SK-N-SH treated with all-trans-retinoic acid at 6 μM for 48 hours (cell line): ENCODE measurements at regions not wholly inside any gene's neighbourhood (a gene's known extent, or its start where the extent isn't known, plus 50 kb on each side); places are given as distances from the start of the nearest gene placed in this dataset.

ENCODE experiments used
- ATAC-seq: fragments of 200-7000 bp; cut with Tn5 transposase; 3 replicates; pipeline ENCODE4 v1.9.1; 2020; ENCODE audit warnings: mild to moderate bottlenecking, moderate library complexity
- ARNTL ChIP-seq: fragments of 450-650 bp; formaldehyde crosslinking; IDR thresholded peaks from 2 replicates; pipeline ENCODE4 v1.5.0; 2020; ENCODE audit warnings: low read depth, mild to moderate bottlenecking, moderate library complexity, borderline replicate concordance
- BACH2 ChIP-seq: fragments of 250-450 bp; sonication (Bioruptor Pico); IDR thresholded peaks from 2 replicates; pipeline ENCODE4 v1.9.0; 2021; ENCODE audit warnings: mild to moderate bottlenecking, borderline replicate concordance
- CSDC2 ChIP-seq: fragments of 250-450 bp; sonication (Bioruptor Pico); IDR thresholded peaks from 2 replicates; pipeline ENCODE4 v1.5.0; 2020; ENCODE audit warnings: mild to moderate bottlenecking, moderate library complexity
- ESRRG ChIP-seq: fragments of 250-450 bp; sonication (Bioruptor Pico); IDR thresholded peaks from 2 replicates; pipeline ENCODE4 v1.6.1; 2021; ENCODE audit warnings: mild to moderate bottlenecking
- GLIS3 ChIP-seq: fragments of 250-450 bp; sonication (Bioruptor Pico); IDR thresholded peaks from 2 replicates; pipeline ENCODE4 v1.5.0; 2020; ENCODE audit warnings: mild to moderate bottlenecking, moderate library complexity
- ISL1 ChIP-seq: fragments of 250-450 bp; sonication (Bioruptor Pico); IDR thresholded peaks from 2 replicates; pipeline ENCODE4 v2.1.2; 2022; ENCODE audit warnings: mild to moderate bottlenecking, moderate library complexity
- OSR1 ChIP-seq: fragments of 250-450 bp; sonication (Bioruptor Pico); IDR thresholded peaks from 2 replicates; pipeline ENCODE4 v1.8.0; 2022; ENCODE audit warnings: moderate library complexity, mild to moderate bottlenecking, inconsistent platforms
- POU6F1 ChIP-seq: fragments of 250-450 bp; sonication (Bioruptor Pico); IDR thresholded peaks from 2 replicates; pipeline ENCODE4 v1.8.0; 2021; ENCODE audit warnings: low read depth, mild to moderate bottlenecking, moderate library complexity, borderline replicate concordance
- PPARA ChIP-seq: fragments of 250-450 bp; sonication (Bioruptor Pico); IDR thresholded peaks from 2 replicates; pipeline ENCODE4 v1.5.0; 2020; ENCODE audit warnings: mild to moderate bottlenecking, borderline replicate concordance
- RARB ChIP-seq: fragments of 250-450 bp; sonication (Bioruptor Pico); IDR thresholded peaks from 2 replicates; pipeline ENCODE4 v1.8.0; 2021; ENCODE audit warnings: mild to moderate bottlenecking, moderate library complexity
- SNAI2 ChIP-seq: fragments of 250-450 bp; sonication (Bioruptor Pico); IDR thresholded peaks from 2 replicates; pipeline ENCODE4 v1.5.0; 2020; ENCODE audit warnings: mild to moderate bottlenecking, moderate library complexity
- TCF4 ChIP-seq: fragments of 250-450 bp; sonication (Bioruptor Pico); IDR thresholded peaks from 2 replicates; pipeline ENCODE4 v1.8.0; 2021; ENCODE audit warnings: mild to moderate bottlenecking, moderate library complexity, borderline replicate concordance
- TSHZ2 ChIP-seq: fragments of 250-450 bp; sonication (Bioruptor Pico); IDR thresholded peaks from 2 replicates; pipeline ENCODE4 v1.5.0; 2020; ENCODE audit warnings: mild to moderate bottlenecking, moderate library complexity
- ZC3H10 ChIP-seq: fragments of 250-450 bp; sonication (Bioruptor Pico); IDR thresholded peaks from 2 replicates; pipeline ENCODE4 v1.5.1; 2021; ENCODE audit warnings: mild to moderate bottlenecking, moderate library complexity
- ZFP3 ChIP-seq: fragments of 250-450 bp; sonication (Bioruptor Pico); IDR thresholded peaks from 2 replicates; pipeline ENCODE4 v1.5.0; 2020; ENCODE audit warnings: mild to moderate bottlenecking, moderate library complexity
- ZFP30 ChIP-seq: fragments of 450-650 bp; formaldehyde crosslinking; IDR thresholded peaks from 2 replicates; pipeline ENCODE4 v1.5.0; 2022; ENCODE audit warnings: mild to moderate bottlenecking, moderate library complexity
- ZNF565 ChIP-seq: fragments of 450-650 bp; formaldehyde crosslinking; conservative IDR thresholded peaks from 2 replicates; pipeline ENCODE4 v1.5.0; 2020; ENCODE audit warnings: low read depth, mild to moderate bottlenecking, moderate library complexity
- ZNF70 ChIP-seq: fragments of 450-650 bp; formaldehyde crosslinking; IDR thresholded peaks from 2 replicates; pipeline ENCODE4 v1.5.0; 2020; ENCODE audit warnings: mild to moderate bottlenecking, moderate library complexity
- ZNF8 ChIP-seq: fragments of 450-650 bp; formaldehyde crosslinking; IDR thresholded peaks from 2 replicates; pipeline ENCODE4 v1.5.0; 2020; ENCODE audit warnings: mild to moderate bottlenecking, moderate library complexity
- TF ChIP-seq, protein P1 (sequence below): fragments of 250-450 bp; sonication (Bioruptor Pico); IDR thresholded peaks from 2 replicates; pipeline ENCODE4 v1.8.0; 2020; ENCODE audit warnings: mild to moderate bottlenecking, moderate library complexity, borderline replicate concordance
- TF ChIP-seq, protein P2 (sequence below): fragments of 250-450 bp; sonication (Bioruptor Pico); IDR thresholded peaks from 2 replicates; pipeline ENCODE4 v1.5.1; 2021; ENCODE audit warnings: mild to moderate bottlenecking, moderate library complexity
- TF ChIP-seq, protein P3 (sequence below): fragments of 250-450 bp; sonication (Bioruptor Pico); IDR thresholded peaks from 2 replicates; pipeline ENCODE4 v1.5.1; 2020; ENCODE audit warnings: low read depth, mild to moderate bottlenecking, moderate library complexity

- ATAC-seq = no peak
- no peak for TF ChIP-seq BACH2
- TF ChIP-seq CSDC2 (CRISPR knock-in tag) = no peak
- TF ChIP-seq PPARA (CRISPR knock-in tag) = no peak
- TF ChIP-seq TCF4 = no peak
- no peak for TF ChIP-seq ESRRG (CRISPR knock-in tag)
- TF ChIP-seq SNAI2 (CRISPR knock-in tag) = no peak
- no peak for TF ChIP-seq ZFP30 (CRISPR knock-in tag)
- TF ChIP-seq, protein P1, sequence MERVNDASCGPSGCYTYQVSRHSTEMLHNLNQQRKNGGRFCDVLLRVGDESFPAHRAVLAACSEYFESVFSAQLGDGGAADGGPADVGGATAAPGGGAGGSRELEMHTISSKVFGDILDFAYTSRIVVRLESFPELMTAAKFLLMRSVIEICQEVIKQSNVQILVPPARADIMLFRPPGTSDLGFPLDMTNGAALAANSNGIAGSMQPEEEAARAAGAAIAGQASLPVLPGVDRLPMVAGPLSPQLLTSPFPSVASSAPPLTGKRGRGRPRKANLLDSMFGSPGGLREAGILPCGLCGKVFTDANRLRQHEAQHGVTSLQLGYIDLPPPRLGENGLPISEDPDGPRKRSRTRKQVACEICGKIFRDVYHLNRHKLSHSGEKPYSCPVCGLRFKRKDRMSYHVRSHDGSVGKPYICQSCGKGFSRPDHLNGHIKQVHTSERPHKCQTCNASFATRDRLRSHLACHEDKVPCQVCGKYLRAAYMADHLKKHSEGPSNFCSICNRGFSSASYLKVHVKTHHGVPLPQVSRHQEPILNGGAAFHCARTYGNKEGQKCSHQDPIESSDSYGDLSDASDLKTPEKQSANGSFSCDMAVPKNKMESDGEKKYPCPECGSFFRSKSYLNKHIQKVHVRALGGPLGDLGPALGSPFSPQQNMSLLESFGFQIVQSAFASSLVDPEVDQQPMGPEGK = no peak
- TF ChIP-seq, protein P2, sequence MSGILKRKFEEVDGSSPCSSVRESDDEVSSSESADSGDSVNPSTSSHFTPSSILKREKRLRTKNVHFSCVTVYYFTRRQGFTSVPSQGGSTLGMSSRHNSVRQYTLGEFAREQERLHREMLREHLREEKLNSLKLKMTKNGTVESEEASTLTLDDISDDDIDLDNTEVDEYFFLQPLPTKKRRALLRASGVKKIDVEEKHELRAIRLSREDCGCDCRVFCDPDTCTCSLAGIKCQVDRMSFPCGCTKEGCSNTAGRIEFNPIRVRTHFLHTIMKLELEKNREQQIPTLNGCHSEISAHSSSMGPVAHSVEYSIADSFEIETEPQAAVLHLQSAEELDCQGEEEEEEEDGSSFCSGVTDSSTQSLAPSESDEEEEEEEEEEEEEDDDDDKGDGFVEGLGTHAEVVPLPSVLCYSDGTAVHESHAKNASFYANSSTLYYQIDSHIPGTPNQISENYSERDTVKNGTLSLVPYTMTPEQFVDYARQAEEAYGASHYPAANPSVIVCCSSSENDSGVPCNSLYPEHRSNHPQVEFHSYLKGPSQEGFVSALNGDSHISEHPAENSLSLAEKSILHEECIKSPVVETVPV (CRISPR knock-in tag) = no peak
- TF ChIP-seq TSHZ2 (CRISPR knock-in tag) = no peak
- TF ChIP-seq, protein P3, sequence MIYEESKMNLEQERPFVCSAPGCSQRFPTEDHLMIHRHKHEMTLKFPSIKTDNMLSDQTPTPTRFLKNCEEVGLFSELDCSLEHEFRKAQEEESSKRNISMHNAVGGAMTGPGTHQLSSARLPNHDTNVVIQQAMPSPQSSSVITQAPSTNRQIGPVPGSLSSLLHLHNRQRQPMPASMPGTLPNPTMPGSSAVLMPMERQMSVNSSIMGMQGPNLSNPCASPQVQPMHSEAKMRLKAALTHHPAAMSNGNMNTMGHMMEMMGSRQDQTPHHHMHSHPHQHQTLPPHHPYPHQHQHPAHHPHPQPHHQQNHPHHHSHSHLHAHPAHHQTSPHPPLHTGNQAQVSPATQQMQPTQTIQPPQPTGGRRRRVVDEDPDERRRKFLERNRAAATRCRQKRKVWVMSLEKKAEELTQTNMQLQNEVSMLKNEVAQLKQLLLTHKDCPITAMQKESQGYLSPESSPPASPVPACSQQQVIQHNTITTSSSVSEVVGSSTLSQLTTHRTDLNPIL (CRISPR knock-in tag) = no peak
- no peak for TF ChIP-seq ARNTL
- no peak for TF ChIP-seq ZNF8 (CRISPR knock-in tag)
- no peak for TF ChIP-seq ZNF565
- no peak for TF ChIP-seq ZNF70 (CRISPR knock-in tag)
- TF ChIP-seq GLIS3 = no peak
- TF ChIP-seq ZFP3 (CRISPR knock-in tag) = no peak
- TF ChIP-seq RARB (CRISPR knock-in tag) = no peak
Measured at GRCh38 chr12:44960423-44960822, 84.3 kb upstream of the NELL2 start.

GRCh38 chr12:44947163-44947562 is 71.0 kb upstream of the NELL2 start:
- TF ChIP-seq, protein P3 (CRISPR knock-in tag) = no peak
- TF ChIP-seq ZNF8 (CRISPR knock-in tag) (no peak), SNAI2 (CRISPR knock-in tag) (no peak), CSDC2 (CRISPR knock-in tag) (no peak), ZFP3 (CRISPR knock-in tag) (no peak), OSR1 (no peak), ZNF565 (no peak), ISL1 (CRISPR knock-in tag) (no peak), POU6F1 (no peak), ZNF70 (CRISPR knock-in tag) (no peak), ZC3H10 (no peak), RARB (CRISPR knock-in tag) (no peak), GLIS3 (no peak), ARNTL (no peak), BACH2 (no peak), TSHZ2 (CRISPR knock-in tag) (no peak), ESRRG (CRISPR knock-in tag) (no peak), ZFP30 (CRISPR knock-in tag) (no peak), TCF4 (no peak)
- TF ChIP-seq, protein P1 = no peak
- TF ChIP-seq, all 23 proteins: peak for 0
- ATAC-seq = no peak
